Adrenal gland (tissue), 9 donors: ENCODE measurements at regions not wholly inside any gene's neighbourhood (a gene's known extent, or its start where the extent isn't known, plus 50 kb on each side); places are given as distances from the start of the nearest gene placed in this dataset.

ENCODE experiments used
- DNase-seq, 7 donors: peaks; one replicate each; pipeline ENCODE4 v3.0.0-alpha.2; 2019 to 2020
- H3K27ac ChIP-seq, 5 donors: fragments of 200-600 bp; sonication (generic) in 4 of 5; 1 replicate in 3 of 5; 2 replicates in 2 of 5; pipeline versions ENCODE4 v1.5.1 to v1.8.0; 2016 to 2020; ENCODE audit warnings: mild to moderate bottlenecking in 1 of 5
- H3K27me3 ChIP-seq: fragments of 200-600 bp; 2 replicates; pipeline ENCODE4 v1.8.0; 2021
- H3K36me3 ChIP-seq, 2 donors: fragments of 200-600 bp; replicated peaks in 1 of 2; 1 replicate in 1 of 2; 2 replicates in 1 of 2; pipeline versions ENCODE4 v1.5.1 to v1.8.0; 2018 to 2022
- H3K4me1 ChIP-seq, 2 donors: fragments of 200-600 bp; replicated peaks in 1 of 2; 1 replicate in 1 of 2; 2 replicates in 1 of 2; pipeline versions ENCODE4 v1.5.1 to v1.8.0; 2018 to 2021
- H3K4me3 ChIP-seq, 4 donors: fragments of 200-600 bp; sonication (generic) in 3 of 4; one replicate each; pipeline ENCODE4 v1.5.1; 2016 to 2018
- H3K9me3 ChIP-seq, 3 donors: fragments of 200-600 bp; sonication (generic) in 1 of 3; replicated peaks in 1 of 3; 1 replicate in 2 of 3; 2 replicates in 1 of 3; pipeline versions ENCODE4 v1.5.1 to v1.8.0; 2016 to 2021
- CTCF ChIP-seq, 6 experiments: fragments of 450-650 bp in 4 of 6; fragments of 200-600 bp in 2 of 6; sonication (generic) in 1 of 6; IDR thresholded peaks; 1 replicate in 5 of 6; 2 replicates in 1 of 6; pipeline versions ENCODE4 v1.5.1 to v1.8.0; 2016 to 2021; ENCODE audit warnings: antibody characterized with exemption in 6 of 6, mild to moderate bottlenecking in 2 of 6, moderate library complexity in 1 of 6
- POLR2A ChIP-seq, 2 donors: fragments of 450-650 bp; IDR thresholded peaks; one replicate each; pipeline ENCODE4 v1.6.1; 2017; ENCODE audit warnings: antibody characterized with exemption in 2 of 2, mild to moderate bottlenecking in 2 of 2, moderate library complexity in 1 of 2
- WGBS, 4 donors: extraction: QIAGEN DNeasy Blood & Tissue Kit in 2 of 4; methylation state at CpG; one replicate each; pipeline versions ENCODE4 v1.1.5 to v1.1.7; 2013 to 2017; 5-methylcytosine and 5-hydroxymethylcytosine counted together
- intact Hi-C, 2 donors: fragments of 100-400 bp; cut with DNase I; formaldehyde crosslinking; loops; one replicate each; pipeline versions ENCODE4 v1.14.1 to v1.15.0; 2022 to 2023
- donor health status: healthy with polysubstance abuse.
- donor health status: Bipolar disorder and iron deficiency.
- donor health status: DM: yes; HTN: yes; CAD: no.
- donor health status: DM: no; HTN: no; CAD: no.
- donor health status: DM: no; HTN: no; CAD: no.

GRCh38 chr9:105069285-105069684 is 141.3 kb upstream of the ABCA1 start:
- intact Hi-C loops: loop anchor here (5.0 to 10.0 kb wide), 2 partner anchors 83 to 134 kb away; no protein-coding TSS in a partner anchor
- peaks cover 19 to 28% of the 10 kb centered on the region in 2 donors for H3K4me1 ChIP-seq
- H3K27me3 ChIP-seq: no peaks in the 10 kb centered on the region
- no peaks in the 10 kb centered on the region for H3K36me3 ChIP-seq
- H3K9me3 ChIP-seq: peaks cover 0 to 5% (median 0%) of the 10 kb centered on the region in 3 donors
- DNase-seq: no peak
- WGBS, 4 donors: 72 to 80% (median 75%) methylated on average over 5 of the region's 5 CpGs
- no peak overlapping the region for H3K4me3 ChIP-seq
- no peak overlapping the region for H3K27ac ChIP-seq
- no peak for TF ChIP-seq POLR2A (IDR thresholded peaks at IDR 0.05)
- TF ChIP-seq CTCF (IDR thresholded peaks at IDR 0.05): no peak

- Histone ChIP-seq H3K4me3 (no peak overlapping the region), H3K27ac (peak overlapping the region in 1 of 5 donors; percentile 23), H3K36me3 (no peaks in the 10 kb centered on the region), H3K9me3 (peaks cover 0 to 5% (median 0%) of the 10 kb centered on the region in 3 donors), H3K27me3 (no peaks in the 10 kb centered on the region), H3K4me1 (peaks cover 16 to 24% of the 10 kb centered on the region in 2 donors)
- no peak for TF ChIP-seq CTCF (IDR thresholded peaks at IDR 0.05)
- TF ChIP-seq POLR2A (IDR thresholded peaks at IDR 0.05): no peak
- DNase-seq: no peak
- 81 to 92% (median 89%) methylated on average over 1 of the region's 1 CpG for WGBS, 4 donors
- intact Hi-C loops: loop anchor here (5.0 to 10.0 kb wide), 2 partner anchors 83 to 135 kb away; no protein-coding TSS in a partner anchor
Measured at GRCh38 chr9:105069696-105070095, 141.7 kb upstream of the ABCA1 start.

GRCh38 chr9:105070176-105070575 is 142.2 kb upstream of the ABCA1 start:
- intact Hi-C loops: no loop called here

GRCh38 chr9:105072476-105072875 is 144.5 kb upstream of the ABCA1 start:
- intact Hi-C loops: no loop called here
- Histone ChIP-seq H3K27ac (peak overlapping the region in 2 of 5 donors; percentile 19 to 39), H3K4me1 (peaks cover 5 to 13% of the 10 kb centered on the region in 2 donors), H3K9me3 (peaks cover 0 to 5% (median 0%) of the 10 kb centered on the region in 3 donors), H3K4me3 (no peak overlapping the region), H3K27me3 (no peaks in the 10 kb centered on the region), H3K36me3 (no peaks in the 10 kb centered on the region)
- no peak for TF ChIP-seq CTCF (IDR thresholded peaks at IDR 0.05)
- no peak for TF ChIP-seq POLR2A (IDR thresholded peaks at IDR 0.05)
- DNase-seq: no peak

More at GRCh38 chr9:105070176-105070575, 142.2 kb upstream of the ABCA1 start:
- Histone ChIP-seq H3K27me3 (no peaks in the 10 kb centered on the region), H3K4me1 (peaks cover 12 to 19% of the 10 kb centered on the region in 2 donors), H3K4me3 (no peak overlapping the region), H3K36me3 (no peaks in the 10 kb centered on the region), H3K9me3 (peaks cover 0 to 5% (median 0%) of the 10 kb centered on the region in 3 donors), H3K27ac (peak overlapping the region in 1 of 5 donors; percentile 23)
- DNase-seq: no peak
- 67 to 85% (median 83%) methylated on average over 4 of the region's 4 CpGs for WGBS, 4 donors
- no peak for TF ChIP-seq POLR2A (IDR thresholded peaks at IDR 0.05)
- TF ChIP-seq CTCF (IDR thresholded peaks at IDR 0.05): no peak
